ENCODE measurements at regions not wholly inside any gene's neighbourhood (a gene's known extent, or its start where the extent isn't known, plus 50 kb on each side); places are given as distances from the start of the nearest gene placed in this dataset.

- no peak for TF ChIP-seq POLR2AphosphoS5 (IDR thresholded peaks at IDR 0.05; ENCODE audit: low read depth)
- TF ChIP-seq CTCF (IDR thresholded peaks at IDR 0.05; ENCODE audit: insufficient read depth, low read length) = no peak
Observed at GRCh38 chr22:48799227-48799970, 1028.3 kb downstream of the BRD1 start.

Measured in HL-60 (cell line).